ENCODE measurements at regions not wholly inside any gene's neighbourhood (a gene's known extent, or its start where the extent isn't known, plus 50 kb on each side); places are given as distances from the start of the nearest gene placed in this dataset.

DNA sequence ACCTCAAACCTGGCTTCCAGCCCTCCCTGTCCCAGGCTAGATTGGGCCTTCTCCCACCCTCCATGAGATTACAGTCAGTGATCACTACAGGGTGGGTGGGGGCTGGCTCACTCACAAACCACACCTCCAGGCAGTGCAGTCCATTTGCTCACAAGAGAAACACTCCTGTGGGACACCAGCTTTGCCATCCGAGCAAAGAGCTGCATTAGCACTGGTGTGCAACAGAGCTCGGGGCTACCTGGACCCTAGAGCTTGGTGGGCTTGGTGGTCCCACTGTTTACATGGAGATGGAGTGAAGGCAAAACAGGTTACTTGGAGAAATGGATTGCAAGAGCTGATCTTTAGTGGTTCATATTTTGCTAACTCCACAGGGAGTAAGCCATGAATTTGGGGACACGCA lies 451.7 kb upstream of the ZMIZ1 start:
- Histone ChIP-seq H3K9ac (ENCODE audit: low read length) (no peak overlapping the region), H3K36me3 (ENCODE audit: control insufficient read depth in 1 of 2, insufficient read depth in 2 of 2, low read length in 2 of 2) (no peaks in the 10 kb centered on the region), H3K4me2 (ENCODE audit: low read length) (no peak overlapping the region), H3K9me2 (ENCODE audit: insufficient read depth) (no peaks in the 10 kb centered on the region), H3K4me3 (replicated peaks in 1 of 2; ENCODE audit: low read depth in 1 of 2, low read length in 2 of 2) (no peak overlapping the region), H2AFZ (ENCODE audit: low read depth, low read length, poor library complexity, severe bottlenecking) (no peak overlapping the region), H3K9me3 (ENCODE audit: control insufficient read depth in 1 of 2, insufficient read depth in 1 of 2, low read depth in 1 of 2, low read length in 2 of 2) (no peaks in the 10 kb centered on the region), H4K20me1 (ENCODE audit: insufficient read depth) (no peaks in the 10 kb centered on the region), H3K4me1 (ENCODE audit: control insufficient read depth in 1 of 2, insufficient read depth in 2 of 2, low read length in 2 of 2) (no peaks in the 10 kb centered on the region), H3K27me3 (ENCODE audit: insufficient read depth, low read length) (peaks cover 6% of the 10 kb centered on the region; the same call in 1 of the 2 replicates), H3K27ac (ENCODE audit: low read depth, low read length) (no peak overlapping the region), H3K79me2 (ENCODE audit: insufficient read depth, low read length) (no peaks in the 10 kb centered on the region)
- RAD21 ChIA-PET (ENCODE audit: low non-redundant PET in 1 of 2, low total read pairs in 2 of 2, uncharacterized antibody in 2 of 2, unreplicated experiment in 2 of 2) = no interaction called here
- POLR2A ChIA-PET = no interaction called here
- CTCF ChIA-PET = no interaction called here
- TF ChIP-seq SIN3A (IDR thresholded peaks at IDR 0.05; ENCODE audit: low read depth) (no peak), RAD21 (IDR thresholded peaks at IDR 0.05; ENCODE audit: low read depth) (no peak), ZNF274 (IDR thresholded peaks at IDR 0.05; ENCODE audit: low read depth, low read length) (no peak), SP1 (IDR thresholded peaks at IDR 0.05; ENCODE audit: low read depth) (no peak), YY1 (IDR thresholded peaks at IDR 0.05; ENCODE audit: extremely low read depth, insufficient replicate concordance, low read depth, low read length) (no peak), CEBPB (IDR thresholded peaks at IDR 0.05; ENCODE audit: low read depth) (no peak), SRF (IDR thresholded peaks at IDR 0.05; ENCODE audit: low read depth) (no peak)
- TF ChIP-seq, protein P1, sequence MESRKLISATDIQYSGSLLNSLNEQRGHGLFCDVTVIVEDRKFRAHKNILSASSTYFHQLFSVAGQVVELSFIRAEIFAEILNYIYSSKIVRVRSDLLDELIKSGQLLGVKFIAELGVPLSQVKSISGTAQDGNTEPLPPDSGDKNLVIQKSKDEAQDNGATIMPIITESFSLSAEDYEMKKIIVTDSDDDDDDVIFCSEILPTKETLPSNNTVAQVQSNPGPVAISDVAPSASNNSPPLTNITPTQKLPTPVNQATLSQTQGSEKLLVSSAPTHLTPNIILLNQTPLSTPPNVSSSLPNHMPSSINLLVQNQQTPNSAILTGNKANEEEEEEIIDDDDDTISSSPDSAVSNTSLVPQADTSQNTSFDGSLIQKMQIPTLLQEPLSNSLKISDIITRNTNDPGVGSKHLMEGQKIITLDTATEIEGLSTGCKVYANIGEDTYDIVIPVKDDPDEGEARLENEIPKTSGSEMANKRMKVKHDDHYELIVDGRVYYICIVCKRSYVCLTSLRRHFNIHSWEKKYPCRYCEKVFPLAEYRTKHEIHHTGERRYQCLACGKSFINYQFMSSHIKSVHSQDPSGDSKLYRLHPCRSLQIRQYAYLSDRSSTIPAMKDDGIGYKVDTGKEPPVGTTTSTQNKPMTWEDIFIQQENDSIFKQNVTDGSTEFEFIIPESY (IDR thresholded peaks at IDR 0.05; ENCODE audit: extremely low read depth, insufficient replicate concordance, low read length) = no peak
- TF ChIP-seq, protein P2, sequence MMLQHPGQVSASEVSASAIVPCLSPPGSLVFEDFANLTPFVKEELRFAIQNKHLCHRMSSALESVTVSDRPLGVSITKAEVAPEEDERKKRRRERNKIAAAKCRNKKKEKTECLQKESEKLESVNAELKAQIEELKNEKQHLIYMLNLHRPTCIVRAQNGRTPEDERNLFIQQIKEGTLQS (IDR thresholded peaks at IDR 0.05) = no peak
- DNase-seq (ENCODE audit: low read depth, low spot score) (no peak), ATAC-seq (no peak)
- intact Hi-C loops (cut with micrococcal nuclease) = no loop called here
- no TSS peak for BruUV-seq (replicated peaks)

DNA sequence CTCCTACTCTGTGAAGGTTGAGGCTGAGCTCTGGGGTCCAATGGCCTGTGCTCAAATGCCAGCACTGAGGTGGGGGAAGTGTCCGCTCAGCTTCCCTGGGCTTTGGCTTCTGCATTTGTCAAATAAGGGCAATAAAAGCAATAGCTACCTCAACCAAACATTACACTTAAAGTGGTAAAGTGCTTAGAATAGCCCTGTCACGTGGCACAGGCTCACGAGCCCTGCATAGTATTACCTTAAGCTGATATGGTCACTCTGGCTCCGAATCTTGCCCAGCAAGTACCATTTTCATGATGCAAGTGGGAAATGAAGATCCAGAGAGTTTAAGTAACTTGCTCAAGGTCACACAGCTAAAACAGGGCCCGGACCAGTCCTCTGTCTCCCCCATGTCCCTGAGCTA lies 451.1 kb upstream of the ZMIZ1 start:
- intact Hi-C loops (cut with micrococcal nuclease) = no loop called here
- no peaks in the 10 kb centered on the region for H3K9me3 ChIP-seq (ENCODE audit: control insufficient read depth in 1 of 2, insufficient read depth in 1 of 2, low read depth in 1 of 2, low read length in 2 of 2)
- H3K9ac ChIP-seq (ENCODE audit: low read length) = no peak overlapping the region
- no TSS peak for BruUV-seq (replicated peaks)
- ChIA-PET POLR2A (no interaction called here), RAD21 (ENCODE audit: low non-redundant PET in 1 of 2, low total read pairs in 2 of 2, uncharacterized antibody in 2 of 2, unreplicated experiment in 2 of 2) (no interaction called here), CTCF (no interaction called here)
- no peak overlapping the region for H3K27ac ChIP-seq (ENCODE audit: low read depth, low read length)
- no peak overlapping the region for H3K4me2 ChIP-seq (ENCODE audit: low read length)
- no peak for ATAC-seq
- H3K4me1 ChIP-seq (ENCODE audit: control insufficient read depth in 1 of 2, insufficient read depth in 2 of 2, low read length in 2 of 2) = no peaks in the 10 kb centered on the region
- H2AFZ ChIP-seq (ENCODE audit: low read depth, low read length, poor library complexity, severe bottlenecking) = no peak overlapping the region
- no peak for DNase-seq (ENCODE audit: low read depth, low spot score)
- TF ChIP-seq CBX3 (IDR thresholded peaks at IDR 0.05; ENCODE audit: low read depth) = no peak
- TF ChIP-seq, protein P3, sequence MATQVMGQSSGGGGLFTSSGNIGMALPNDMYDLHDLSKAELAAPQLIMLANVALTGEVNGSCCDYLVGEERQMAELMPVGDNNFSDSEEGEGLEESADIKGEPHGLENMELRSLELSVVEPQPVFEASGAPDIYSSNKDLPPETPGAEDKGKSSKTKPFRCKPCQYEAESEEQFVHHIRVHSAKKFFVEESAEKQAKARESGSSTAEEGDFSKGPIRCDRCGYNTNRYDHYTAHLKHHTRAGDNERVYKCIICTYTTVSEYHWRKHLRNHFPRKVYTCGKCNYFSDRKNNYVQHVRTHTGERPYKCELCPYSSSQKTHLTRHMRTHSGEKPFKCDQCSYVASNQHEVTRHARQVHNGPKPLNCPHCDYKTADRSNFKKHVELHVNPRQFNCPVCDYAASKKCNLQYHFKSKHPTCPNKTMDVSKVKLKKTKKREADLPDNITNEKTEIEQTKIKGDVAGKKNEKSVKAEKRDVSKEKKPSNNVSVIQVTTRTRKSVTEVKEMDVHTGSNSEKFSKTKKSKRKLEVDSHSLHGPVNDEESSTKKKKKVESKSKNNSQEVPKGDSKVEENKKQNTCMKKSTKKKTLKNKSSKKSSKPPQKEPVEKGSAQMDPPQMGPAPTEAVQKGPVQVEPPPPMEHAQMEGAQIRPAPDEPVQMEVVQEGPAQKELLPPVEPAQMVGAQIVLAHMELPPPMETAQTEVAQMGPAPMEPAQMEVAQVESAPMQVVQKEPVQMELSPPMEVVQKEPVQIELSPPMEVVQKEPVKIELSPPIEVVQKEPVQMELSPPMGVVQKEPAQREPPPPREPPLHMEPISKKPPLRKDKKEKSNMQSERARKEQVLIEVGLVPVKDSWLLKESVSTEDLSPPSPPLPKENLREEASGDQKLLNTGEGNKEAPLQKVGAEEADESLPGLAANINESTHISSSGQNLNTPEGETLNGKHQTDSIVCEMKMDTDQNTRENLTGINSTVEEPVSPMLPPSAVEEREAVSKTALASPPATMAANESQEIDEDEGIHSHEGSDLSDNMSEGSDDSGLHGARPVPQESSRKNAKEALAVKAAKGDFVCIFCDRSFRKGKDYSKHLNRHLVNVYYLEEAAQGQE (IDR thresholded peaks at IDR 0.05; ENCODE audit: low read depth) = no peak
- no peak for TF ChIP-seq EGR1 (IDR thresholded peaks at IDR 0.05; ENCODE audit: low read depth)
- TF ChIP-seq SP1 (IDR thresholded peaks at IDR 0.05; ENCODE audit: low read depth) = no peak
- H3K9me2 ChIP-seq (ENCODE audit: insufficient read depth) = no peaks in the 10 kb centered on the region
- no peaks in the 10 kb centered on the region for H3K79me2 ChIP-seq (ENCODE audit: insufficient read depth, low read length)
- peaks cover 6% of the 10 kb centered on the region; the same call in 1 of the 2 replicates for H3K27me3 ChIP-seq (ENCODE audit: insufficient read depth, low read length)
- no peaks in the 10 kb centered on the region for H3K36me3 ChIP-seq (ENCODE audit: control insufficient read depth in 1 of 2, insufficient read depth in 2 of 2, low read length in 2 of 2)
- H3K4me3 ChIP-seq (replicated peaks in 1 of 2; ENCODE audit: low read depth in 1 of 2, low read length in 2 of 2) = no peak overlapping the region
- H4K20me1 ChIP-seq (ENCODE audit: insufficient read depth) = no peaks in the 10 kb centered on the region

Data from HCT116 (cell line).